Mammary epithelial cell (primary cell): ENCODE measurements at regions not wholly inside any gene's neighbourhood (a gene's known extent, or its start where the extent isn't known, plus 50 kb on each side); places are given as distances from the start of the nearest gene placed in this dataset.

Experiments used
- CTCF ChIP-seq, 2 donors: IDR thresholded peaks in 1 of 2; conservative IDR thresholded peaks in 1 of 2; 2 replicates each; pipeline ENCODE4 v1.5.1; 2011 to 2012; ENCODE audit warnings: inconsistent platforms in 2 of 2, low read length in 2 of 2, mild to moderate bottlenecking in 2 of 2, control low read depth in 1 of 2, low read depth in 1 of 2; ENCODE audit not compliant: insufficient read depth in 1 of 2; ENCODE audit errors: extremely low read depth in 1 of 2
- EZH2 ChIP-seq: IDR thresholded peaks from 2 replicates; pipeline ENCODE4 v1.6.1; 2012; ENCODE audit warnings: low read length, inconsistent platforms, borderline replicate concordance

- TF ChIP-seq CTCF (conservative IDR thresholded peaks at IDR 0.05 in 1 of 2, IDR thresholded peaks at IDR 0.05 in 1 of 2; ENCODE audit: extremely low read depth in 1 of 2, insufficient read depth in 1 of 2, low read depth in 1 of 2, low read length in 2 of 2), result no peak
- TF ChIP-seq EZH2, result no peak
Measured at GRCh38 chr16:63488955-63489354, 1452.7 kb upstream of the CDH8 start.
